Caco-2 (cell line): ENCODE measurements at regions not wholly inside any gene's neighbourhood (a gene's known extent, or its start where the extent isn't known, plus 50 kb on each side); places are given as distances from the start of the nearest gene placed in this dataset.

Experiments used
- BruUV-seq: library from RNA; stranded (reverse); fragments of 400-500 nt; replicated peaks from 2 replicates; lab custom pipeline; 2021; lab: Mats Ljungman, UMichigan
- CTCF ChIA-PET: fragments of 300-600 bp; sonication (Branson Sonifier 250); formaldehyde crosslinking; loops from one replicate; lab custom pipeline; 2022; ENCODE audit warnings: antibody characterized with exemption; lab: Charles Lee
- POLR2A ChIA-PET: fragments of 300-600 bp; sonication (Branson Sonifier 250); formaldehyde crosslinking; loops from one replicate; lab custom pipeline; 2022; ENCODE audit warnings: antibody characterized with exemption; lab: Charles Lee
- DNase-seq, 2 experiments: peaks; one replicate each; pipeline versions ENCODE4 v3.0.0 to v3.0.0-alpha.2; 2020 to 2022
- H3K27me3 ChIP-seq: replicated peaks from 2 replicates; pipeline ENCODE4 v1.6.0; 2011; ENCODE audit warnings: low read length; ENCODE audit not compliant: control insufficient read depth, insufficient read depth
- H3K36me3 ChIP-seq: 2 replicates; pipeline ENCODE4 v1.5.1; 2011; ENCODE audit warnings: low read length; ENCODE audit not compliant: control insufficient read depth, insufficient read depth
- H3K4me1 ChIP-seq: fragments of 250-450 bp; sonication (Bioruptor Pico); 2 replicates; pipeline ENCODE4 v1.5.1; 2020; ENCODE audit warnings: mild to moderate bottlenecking
- H3K4me3 ChIP-seq: 2 replicates; pipeline ENCODE4 v1.5.1; 2011; ENCODE audit warnings: low read depth, mild to moderate bottlenecking, control low read depth, low read length
- H3K9me3 ChIP-seq: fragments of 250-450 bp; sonication (Bioruptor Pico); 2 replicates; pipeline ENCODE4 v1.5.1; 2020; ENCODE audit warnings: mild to moderate bottlenecking, moderate library complexity
- H3K27ac Mint-ChIP-seq: one replicate; pipeline ENCODE4 v1.8.0; 2022; ENCODE audit warnings: mixed read lengths; ENCODE audit not compliant: unreplicated experiment
- H3K27me3 Mint-ChIP-seq: one replicate; pipeline ENCODE4 v1.8.0; 2022; ENCODE audit warnings: mixed read lengths; ENCODE audit not compliant: insufficient read depth, unreplicated experiment
- H3K36me3 Mint-ChIP-seq: one replicate; pipeline ENCODE4 v1.8.0; 2022; ENCODE audit warnings: mild to moderate bottlenecking, mixed read lengths; ENCODE audit not compliant: insufficient read depth, unreplicated experiment
- H3K4me1 Mint-ChIP-seq: one replicate; pipeline ENCODE4 v1.8.0; 2022; ENCODE audit warnings: low read depth, mixed read lengths; ENCODE audit not compliant: unreplicated experiment
- H3K4me3 Mint-ChIP-seq: one replicate; pipeline ENCODE4 v1.8.0; 2022; ENCODE audit warnings: mild to moderate bottlenecking, moderate library complexity, mixed read lengths; ENCODE audit not compliant: unreplicated experiment
- H3K9me3 Mint-ChIP-seq: one replicate; pipeline ENCODE4 v1.8.0; 2022; ENCODE audit warnings: mixed read lengths; ENCODE audit not compliant: unreplicated experiment
- CTCF ChIP-seq, 2 experiments: fragments of 200-600 bp in 1 of 2; IDR thresholded peaks; 1 replicate in 1 of 2; 2 replicates in 1 of 2; pipeline versions ENCODE4 v1.5.1 to v1.8.0; 2011 to 2022; ENCODE audit warnings: antibody characterized with exemption in 1 of 2, control low read depth in 1 of 2, inconsistent platforms in 1 of 2, low read depth in 1 of 2, low read length in 1 of 2, mild to moderate bottlenecking in 1 of 2, moderate library complexity in 1 of 2; ENCODE audit not compliant: insufficient read depth in 1 of 2, severe bottlenecking in 1 of 2, unreplicated experiment in 1 of 2
- intact Hi-C: fragments of 100-400 bp; cut with micrococcal nuclease; formaldehyde crosslinking; loops from one replicate; pipeline ENCODE4 v1.10.0; 2022; ENCODE audit not compliant: unreplicated experiment

- TF ChIP-seq CTCF (IDR thresholded peaks at IDR 0.05; ENCODE audit: insufficient read depth in 1 of 2, low read depth in 1 of 2, low read length in 1 of 2, severe bottlenecking in 1 of 2, unreplicated experiment in 1 of 2) = peak; percentile 56 to 58
- ChIA-PET CTCF (no interaction called here), POLR2A (no interaction called here)
- Mint-ChIP-seq H3K4me3 (no peak overlapping the region), H3K4me1 (no peaks in the 10 kb centered on the region), H3K27ac (no peak overlapping the region), H3K27me3 (peaks cover 9% of the 10 kb centered on the region), H3K36me3 (peaks cover 5% of the 10 kb centered on the region), H3K9me3 (no peaks in the 10 kb centered on the region)
- no peaks in the 10 kb centered on the region for H3K27me3 ChIP-seq
- no peak overlapping the region for H3K4me3 ChIP-seq
- intact Hi-C loops = loop anchor here (1.0 to 10.0 kb wide), 4 partner anchors 210 to 1251 kb away; no protein-coding TSS in a partner anchor
- no peaks in the 10 kb centered on the region for H3K9me3 ChIP-seq
- no peaks in the 10 kb centered on the region for H3K4me1 ChIP-seq
- BruUV-seq = no TSS peak
- no peaks in the 10 kb centered on the region for H3K36me3 ChIP-seq
- DNase-seq = peak in 1 of 2 experiments; percentile 20
Measured at GRCh38 chr14:30005114-30005808, 77.6 kb upstream of the PRKD1 start.

GRCh38 chr14:30006695-30007094, 79.0 kb upstream of the PRKD1 start:
- TF ChIP-seq CTCF (IDR thresholded peaks at IDR 0.05; ENCODE audit: insufficient read depth in 1 of 2, low read depth in 1 of 2, low read length in 1 of 2, severe bottlenecking in 1 of 2, unreplicated experiment in 1 of 2) = no peak
- peaks cover 5% of the 10 kb centered on the region for H3K36me3 Mint-ChIP-seq
- no peak overlapping the region for H3K4me3 Mint-ChIP-seq
- Histone ChIP-seq H3K4me3 (no peak overlapping the region), H3K4me1 (no peaks in the 10 kb centered on the region), H3K27me3 (no peaks in the 10 kb centered on the region), H3K36me3 (no peaks in the 10 kb centered on the region), H3K9me3 (no peaks in the 10 kb centered on the region)
- no peaks in the 10 kb centered on the region for H3K4me1 Mint-ChIP-seq
- BruUV-seq = no TSS peak
- H3K27ac Mint-ChIP-seq = no peak overlapping the region
- peaks cover 9% of the 10 kb centered on the region for H3K27me3 Mint-ChIP-seq
- DNase-seq = no peak
- POLR2A ChIA-PET = no interaction called here
- no peaks in the 10 kb centered on the region for H3K9me3 Mint-ChIP-seq
- intact Hi-C loops = loop anchor here (5.0 to 10.0 kb wide), 2 partner anchors 208 to 436 kb away; no protein-coding TSS in a partner anchor
- CTCF ChIA-PET = no interaction called here

DNA sequence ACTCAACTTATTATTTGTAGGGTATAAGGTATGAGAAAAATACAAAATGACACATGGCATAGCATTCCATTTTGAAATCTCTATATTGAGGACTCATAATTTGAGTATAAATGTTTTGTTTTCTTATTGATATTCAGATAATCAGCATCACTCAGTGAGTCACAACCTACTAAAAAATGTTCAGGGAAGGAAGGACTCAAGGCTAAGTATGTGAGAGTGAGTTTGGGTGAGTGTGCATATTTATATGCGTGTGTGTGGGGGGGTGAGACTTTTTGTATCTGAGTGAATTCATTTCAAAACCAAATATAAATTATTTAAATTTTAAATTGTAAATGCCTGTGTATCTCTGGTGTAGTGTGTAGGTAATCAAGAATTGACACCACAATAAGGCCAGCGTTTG, 87.8 kb upstream of the PRKD1 start:
- BruUV-seq = no TSS peak
- Mint-ChIP-seq H3K4me1 (no peaks in the 10 kb centered on the region), H3K9me3 (no peaks in the 10 kb centered on the region), H3K4me3 (no peak overlapping the region), H3K36me3 (no peaks in the 10 kb centered on the region), H3K27me3 (no peaks in the 10 kb centered on the region), H3K27ac (no peak overlapping the region)
- ChIA-PET CTCF (no interaction called here), POLR2A (no interaction called here)
- H3K36me3 ChIP-seq = no peaks in the 10 kb centered on the region
- H3K4me3 ChIP-seq = no peak overlapping the region
- DNase-seq = no peak
- H3K9me3 ChIP-seq = no peaks in the 10 kb centered on the region
- TF ChIP-seq CTCF (IDR thresholded peaks at IDR 0.05; ENCODE audit: insufficient read depth in 1 of 2, low read depth in 1 of 2, low read length in 1 of 2, severe bottlenecking in 1 of 2, unreplicated experiment in 1 of 2) = no peak
- H3K27me3 ChIP-seq = no peaks in the 10 kb centered on the region
- H3K4me1 ChIP-seq = no peaks in the 10 kb centered on the region
- intact Hi-C loops = no loop called here
